K562 (cell line): ENCODE measurements at regions not wholly inside any gene's neighbourhood (a gene's known extent, or its start where the extent isn't known, plus 50 kb on each side); places are given as distances from the start of the nearest gene placed in this dataset.

ENCODE experiments used
- ATAC-seq: fragments of 200-7000 bp; cut with Tn5 transposase; 3 replicates; pipeline ENCODE4 v1.9.1; 2020; ENCODE audit warnings: moderate library complexity
- BruUV-seq: library from RNA; stranded (reverse); fragments of 400-500 nt; replicated peaks from 2 replicates; lab custom pipeline; 2021; lab: Mats Ljungman, UMichigan
- CTCF ChIA-PET: fragments of 300-600 bp; formaldehyde crosslinking; extraction: SDS; loops from one replicate; lab custom pipeline; 2021; ENCODE audit warnings: low intra/inter-chr PET ratio; lab: Yijun Ruan, JAX
- POLR2A ChIA-PET: fragments of 300-600, 350-650 bp; sonication (Branson Sonifier 250); formaldehyde crosslinking; extraction: SDS; loops from one replicate; lab custom pipeline; 2021; ENCODE audit warnings: antibody characterized with exemption, inconsistent platforms; lab: Yijun Ruan, JAX
- DNase-seq, 4 experiments: peaks; one replicate each; pipeline versions ENCODE4 v3.0.0 to v3.0.0-alpha.2; 2011 to 2018; ENCODE audit warnings: low spot score in 3 of 4, mixed read lengths in 3 of 4; ENCODE audit errors: extremely low read depth in 1 of 4
- FAIRE-seq: peaks from 2 replicates; lab custom pipeline; 2011; peaks lifted over from hg19 to GRCh38; lab: Jason Lieb, UNC
- H2AFZ ChIP-seq: 2 replicates; pipeline ENCODE4 v1.6.0; 2011; ENCODE audit warnings: low read depth, low read length, control low read depth, inconsistent platforms
- H3K27ac ChIP-seq: fragments of 200-600 bp; 3 replicates; pipeline ENCODE4 v1.8.0; 2011; ENCODE audit warnings: low read depth, mild to moderate bottlenecking, control low read depth, inconsistent platforms, low read length, moderate library complexity, mixed read lengths; ENCODE audit errors: extremely low read depth
- H3K27me3 ChIP-seq, 2 experiments: fragments of 300-600 bp in 1 of 2; 2 replicates in 1 of 2; 3 replicates in 1 of 2; pipeline versions ENCODE4 v1.6.0 to v1.8.0; 2011; ENCODE audit warnings: inconsistent platforms in 2 of 2, low read length in 2 of 2, mild to moderate bottlenecking in 1 of 2, mixed read lengths in 1 of 2, moderate library complexity in 1 of 2; ENCODE audit not compliant: control insufficient read depth in 2 of 2, insufficient read depth in 2 of 2
- H3K36me3 ChIP-seq: fragments of 300-600 bp; 3 replicates; pipeline ENCODE4 v1.8.0; 2011; ENCODE audit warnings: mild to moderate bottlenecking, low read length, inconsistent platforms; ENCODE audit not compliant: control insufficient read depth, insufficient read depth
- H3K4me1 ChIP-seq, 2 experiments: fragments of 200-600 bp in 1 of 2; replicated peaks in 1 of 2; 2 replicates in 1 of 2; 3 replicates in 1 of 2; pipeline versions ENCODE4 v1.5.1 to v1.8.0; 2011; ENCODE audit warnings: inconsistent platforms in 2 of 2, low read length in 2 of 2, mild to moderate bottlenecking in 1 of 2, mixed read lengths in 1 of 2, moderate library complexity in 1 of 2; ENCODE audit not compliant: control insufficient read depth in 2 of 2, insufficient read depth in 2 of 2
- H3K4me2 ChIP-seq: 2 replicates; pipeline ENCODE4 v1.6.1; 2011; ENCODE audit warnings: low read length, control low read depth, inconsistent platforms, mixed read lengths; ENCODE audit not compliant: insufficient read depth
- H3K4me3 ChIP-seq: fragments of 200-600 bp; sonication (generic), shearing (Covaris generic); 2 replicates; pipeline ENCODE4 v1.5.1; 2016; ENCODE audit warnings: control low read depth, inconsistent platforms
- H3K79me2 ChIP-seq: fragments of 200-600 bp; 3 replicates; pipeline ENCODE4 v1.8.0; 2011; ENCODE audit warnings: low read length, inconsistent platforms; ENCODE audit not compliant: control insufficient read depth, insufficient read depth
- H3K9ac ChIP-seq, 2 experiments: 2 replicates each; pipeline versions ENCODE4 v1.6.0 to v1.6.1; 2011; ENCODE audit warnings: low read depth in 2 of 2, low read length in 2 of 2, control low read depth in 1 of 2, inconsistent platforms in 1 of 2, mild to moderate bottlenecking in 1 of 2, mixed read lengths in 1 of 2; ENCODE audit not compliant: insufficient read depth in 1 of 2
- H3K9me1 ChIP-seq: one replicate; pipeline ENCODE4 v1.6.0; 2011; ENCODE audit warnings: inconsistent platforms, mild to moderate bottlenecking, low read length, moderate library complexity; ENCODE audit not compliant: control insufficient read depth, insufficient read depth
- H3K9me3 ChIP-seq: replicated peaks from 2 replicates; pipeline ENCODE4 v1.5.1; 2011; ENCODE audit warnings: low read depth, low read length, inconsistent platforms; ENCODE audit not compliant: control insufficient read depth, insufficient read depth
- H4K20me1 ChIP-seq: replicated peaks from 2 replicates; pipeline ENCODE4 v1.6.1; 2011; ENCODE audit warnings: low read length, inconsistent platforms, mixed read lengths; ENCODE audit not compliant: control insufficient read depth, insufficient read depth
- ARHGAP35 ChIP-seq: fragments of 450-650 bp; IDR thresholded peaks from 2 replicates; pipeline ENCODE4 v1.6.1; 2018; ENCODE audit not compliant: partially characterized antibody
- CLOCK ChIP-seq: fragments of 250-450 bp; sonication (Bioruptor Pico); IDR thresholded peaks from 2 replicates; pipeline ENCODE4 v1.4.0; 2020; ENCODE audit warnings: mild to moderate bottlenecking, moderate library complexity, borderline replicate concordance
- CTCFL ChIP-seq: IDR thresholded peaks from 2 replicates; pipeline ENCODE4 v1.6.1; 2011; ENCODE audit warnings: borderline replicate concordance, low read depth, mild to moderate bottlenecking, moderate library complexity, low read length; ENCODE audit not compliant: insufficient read depth, poor library complexity, severe bottlenecking
- HSF4 ChIP-seq: fragments of 250-450 bp; sonication (Bioruptor Pico); IDR thresholded peaks from 2 replicates; pipeline ENCODE4 v2.1.2; 2022; ENCODE audit warnings: mild to moderate bottlenecking, moderate library complexity, borderline replicate concordance
- KDM4B ChIP-seq, 2 experiments: fragments of 450-650 bp in 1 of 2; sonication (generic) in 1 of 2; IDR thresholded peaks; 2 replicates each; pipeline ENCODE4 v1.6.1; 2016 to 2017; ENCODE audit warnings: borderline replicate concordance in 2 of 2, antibody characterized with exemption in 1 of 2, low read depth in 1 of 2, mild to moderate bottlenecking in 1 of 2
- MITF ChIP-seq: IDR thresholded peaks from 2 replicates; pipeline ENCODE4 v1.6.1; 2014; ENCODE audit warnings: antibody characterized with exemption
- NCOR1 ChIP-seq: fragments of 450-650 bp; IDR thresholded peaks from 2 replicates; pipeline ENCODE4 v1.6.1; 2016; ENCODE audit warnings: mild to moderate bottlenecking, moderate library complexity
- RBM22 ChIP-seq: fragments of 200-400 bp; formaldehyde crosslinking; IDR thresholded peaks from 2 replicates; pipeline ENCODE4 v1.6.1; 2018; ENCODE audit warnings: low read length, low read depth; ENCODE audit not compliant: poor library complexity, severe bottlenecking
- TAF7 ChIP-seq: fragments of 450-650 bp; IDR thresholded peaks from 2 replicates; pipeline ENCODE4 v1.6.1; 2016; ENCODE audit warnings: missing genetic modification characterization, missing compliant biosample characterization
- ZFP91 ChIP-seq: sonication (generic); formaldehyde crosslinking; IDR thresholded peaks from 2 replicates; pipeline ENCODE4 v1.8.0; 2022; ENCODE audit warnings: mild to moderate bottlenecking, missing genetic modification reagents
- ZNF239 ChIP-seq: fragments of 250-450 bp; sonication (Bioruptor Pico); IDR thresholded peaks from 2 replicates; pipeline ENCODE4 v1.4.0; 2020; ENCODE audit warnings: mild to moderate bottlenecking
- ZNF274 ChIP-seq: IDR thresholded peaks from 2 replicates; pipeline ENCODE4 v1.6.1; 2011; ENCODE audit warnings: low read depth, mild to moderate bottlenecking, low read length, moderate library complexity, borderline replicate concordance
- ZNF444 ChIP-seq: fragments of 250-450 bp; sonication (Bioruptor Pico); IDR thresholded peaks from 2 replicates; pipeline ENCODE4 v1.4.0; 2020; ENCODE audit warnings: mild to moderate bottlenecking, moderate library complexity
- ZNF77 ChIP-seq: fragments of 250-450 bp; sonication (Bioruptor Pico); IDR thresholded peaks from 2 replicates; pipeline ENCODE4 v1.5.0; 2020
- WGBS: fragments of 100-300 bp; shearing (Covaris generic); methylation state at CpG from one replicate; pipeline ENCODE4 v1.1.6; 2016; ENCODE audit warnings: low coverage, mixed read lengths; ENCODE audit not compliant: insufficient coverage; ENCODE audit errors: missing lambda C conversion rate; 5-methylcytosine and 5-hydroxymethylcytosine counted together
- in situ Hi-C: fragments of 300-500 bp; cut with MboI; formaldehyde crosslinking; loops from 4 replicates; pipeline ENCODE4 v1.15.0; 2018; ENCODE audit warnings: inconsistent platforms, mixed read lengths
- intact Hi-C: fragments of 100-400 bp; cut with micrococcal nuclease; formaldehyde crosslinking; loops from 2 replicates; pipeline ENCODE4 v1.14.2; 2022

GRCh38 chr5:117055517-117055916 lies 480.9 kb upstream of the SEMA6A start:
- ATAC-seq, result no peak
- Histone ChIP-seq H3K36me3 (no peaks in the 10 kb centered on the region), H2AFZ (no peak overlapping the region), H3K9me1 (no peaks in the 10 kb centered on the region), H3K79me2 (no peaks in the 10 kb centered on the region), H3K27me3 (no peaks in the 10 kb centered on the region), H3K4me3 (no peak overlapping the region), H3K4me2 (no peak overlapping the region), H3K9ac (no peak overlapping the region), H3K4me1 (no peaks in the 10 kb centered on the region), H4K20me1 (no peaks in the 10 kb centered on the region), H3K9me3 (no peaks in the 10 kb centered on the region), H3K27ac (no peak overlapping the region)
- no peak for FAIRE-seq
- no peak for DNase-seq
- whole genome bisulfite sequencing, result 0% methylated on average over 2 of the region's 2 CpGs
- intact Hi-C loops, result no loop called here
- CTCF ChIA-PET, result no interaction called here
- in situ Hi-C loops, result no loop called here
- no TSS peak for BruUV-seq
- POLR2A ChIA-PET, result interaction anchor here (0.7 kb wide), 1 partner anchor 40 kb away, joined by 3 read pairs; no protein-coding TSS in a partner anchor
- TF ChIP-seq RBM22 (no peak), ZNF444 (no peak), TAF7 (tag) (no peak), ARHGAP35 (no peak), HSF4 (CRISPR knock-in tag) (no peak), ZFP91 (CRISPR knock-in tag) (no peak), ZNF239 (CRISPR knock-in tag) (no peak), ZNF274 (no peak), CLOCK (CRISPR knock-in tag) (no peak), MITF (no peak), ZNF77 (CRISPR knock-in tag) (no peak), NCOR1 (no peak), CTCFL (no peak), KDM4B (IDR thresholded peaks at IDR 0.05; ENCODE audit: borderline replicate concordance in 2 of 2, low read depth in 1 of 2) (no peak)
